Activated CD8-positive, alpha-beta memory T cell treated with anti-CD3 and anti-CD28 coated beads, Interleukin-2, amount 10 ng/mL, durations not matched to agents 7 days and 5 days (primary cell): ENCODE measurements at regions not wholly inside any gene's neighbourhood (a gene's known extent, or its start where the extent isn't known, plus 50 kb on each side); places are given as distances from the start of the nearest gene placed in this dataset. TPM values are rescaled to one million over a fixed set of nuclear protein-coding genes. Genes with fewer than 3 reads are reported as not detected.

ENCODE experiments used
- ATAC-seq: fragments of 150-1000 bp; cut with Tn5 transposase; one replicate; pipeline ENCODE4 v1.10.0; 2021; ENCODE audit warnings: moderate library complexity
- CTCF ChIA-PET: fragments of 350-600 bp; sonication (Branson Sonifier 250); formaldehyde crosslinking; loops from one replicate; lab custom pipeline; 2021; ENCODE audit warnings: antibody characterized with exemption; lab: Charles Lee
- DNase-seq: peaks from one replicate; pipeline ENCODE4 v3.0.0-alpha.2; 2020
- H3K27ac Mint-ChIP-seq: one replicate; pipeline ENCODE4 v1.8.0; 2021; ENCODE audit warnings: mild to moderate bottlenecking, mixed read lengths
- H3K27me3 Mint-ChIP-seq: one replicate; pipeline ENCODE4 v1.8.0; 2021; ENCODE audit warnings: mixed read lengths
- H3K36me3 Mint-ChIP-seq: one replicate; pipeline ENCODE4 v1.8.0; 2021; ENCODE audit warnings: mild to moderate bottlenecking, mixed read lengths
- H3K4me1 Mint-ChIP-seq: one replicate; pipeline ENCODE4 v1.8.0; 2021; ENCODE audit warnings: mixed read lengths
- H3K4me3 Mint-ChIP-seq: one replicate; pipeline ENCODE4 v1.8.0; 2021; ENCODE audit warnings: mild to moderate bottlenecking, moderate library complexity, mixed read lengths
- H3K9me3 Mint-ChIP-seq: one replicate; pipeline ENCODE4 v1.8.0; 2022; ENCODE audit warnings: low read depth, mixed read lengths
- microRNA-seq: library from miRNA; unstranded; fragments of <30 nt; microRNA quantifications from one replicate; pipeline ENCODE4 v1.2.0, GENCODE V29; 2022

GRCh38 chr11:11691296-11692151 is 69.7 kb upstream of the GALNT18 start:
- H3K4me1 Mint-ChIP-seq, result no peaks in the 10 kb centered on the region
- H3K36me3 Mint-ChIP-seq, result no peaks in the 10 kb centered on the region
- CTCF ChIA-PET, result no interaction called here
- no peak overlapping the region for H3K4me3 Mint-ChIP-seq
- ATAC-seq, result no peak
- no peak overlapping the region for H3K27ac Mint-ChIP-seq
- no peaks in the 10 kb centered on the region for H3K9me3 Mint-ChIP-seq
- H3K27me3 Mint-ChIP-seq, result peaks cover 24% of the 10 kb centered on the region
- DNase-seq, result no peak

GRCh38 chr11:11681536-11681935 is 59.7 kb upstream of the GALNT18 start:
- peaks cover 29% of the 10 kb centered on the region for H3K27me3 Mint-ChIP-seq
- CTCF ChIA-PET, result no interaction called here

DNA sequence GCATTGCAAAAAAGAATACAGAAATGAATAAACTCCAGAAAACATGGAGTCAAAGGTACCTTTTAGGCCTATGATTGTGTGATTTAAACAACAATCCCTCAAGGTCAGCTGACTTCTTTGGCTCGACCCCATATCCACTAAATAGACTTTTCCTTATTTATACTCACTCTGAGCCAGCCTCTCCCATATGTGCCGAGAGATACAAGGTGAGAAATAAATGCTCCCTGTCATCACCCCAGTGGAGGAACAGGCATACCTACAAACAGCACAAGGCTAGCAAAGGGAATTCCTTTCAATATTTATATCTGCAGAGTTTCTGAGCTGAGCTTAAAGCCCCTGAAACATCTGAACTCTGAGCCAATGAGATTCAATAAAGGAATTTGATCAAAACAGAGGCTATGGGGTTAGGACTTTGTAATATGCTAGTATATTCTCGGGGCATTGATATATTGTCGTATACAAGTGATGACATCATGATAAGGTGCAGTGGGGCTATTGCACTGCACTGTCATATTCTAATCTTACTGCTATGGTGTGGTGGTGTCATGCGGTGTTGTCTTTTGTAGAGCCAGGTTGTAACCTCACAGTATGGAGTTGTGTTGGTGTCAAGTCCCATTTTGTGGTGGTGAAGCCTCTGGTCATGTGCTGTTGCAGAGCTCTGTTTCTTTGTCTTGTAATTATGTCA is 56.0 kb upstream of the GALNT18 start:
- H3K27me3 Mint-ChIP-seq, result peaks cover 22% of the 10 kb centered on the region
- H3K4me3 Mint-ChIP-seq, result no peak overlapping the region
- DNase-seq, result no peak
- no peaks in the 10 kb centered on the region for H3K36me3 Mint-ChIP-seq
- no peak for ATAC-seq
- H3K27ac Mint-ChIP-seq, result no peak overlapping the region
- H3K4me1 Mint-ChIP-seq, result no peaks in the 10 kb centered on the region
- no peaks in the 10 kb centered on the region for H3K9me3 Mint-ChIP-seq
- CTCF ChIA-PET, result no interaction called here

More at GRCh38 chr11:11681536-11681935, 59.7 kb upstream of the GALNT18 start:
- H3K4me3 Mint-ChIP-seq, result no peak overlapping the region
- no peak for DNase-seq
- ATAC-seq, result no peak
- no peaks in the 10 kb centered on the region for H3K9me3 Mint-ChIP-seq
- no peaks in the 10 kb centered on the region for H3K4me1 Mint-ChIP-seq
- H3K27ac Mint-ChIP-seq, result no peak overlapping the region
- no peaks in the 10 kb centered on the region for H3K36me3 Mint-ChIP-seq

DNA sequence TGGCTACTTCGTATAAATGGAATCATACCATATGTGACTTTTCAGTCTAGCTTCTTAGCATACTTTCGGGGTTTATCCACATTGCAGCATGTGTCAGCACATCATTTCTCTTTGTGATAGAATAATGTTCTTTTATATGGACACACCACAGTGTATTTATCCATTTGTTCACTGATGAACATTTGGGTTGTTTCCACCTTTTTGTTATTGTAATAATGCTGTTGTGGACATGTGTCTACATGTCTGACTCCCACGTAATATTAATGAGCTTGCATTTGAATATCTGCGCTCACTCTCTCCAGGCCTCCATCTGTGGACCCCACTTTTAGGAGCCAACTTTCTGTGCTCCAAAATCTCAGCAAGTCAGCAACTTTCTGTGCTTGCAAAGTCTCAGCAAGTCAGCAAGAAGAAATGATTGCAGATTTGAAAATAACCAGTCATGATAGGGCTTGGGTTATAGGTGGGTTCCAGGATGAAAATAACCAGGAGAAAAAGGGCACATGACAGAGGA is 53.9 kb upstream of the GALNT18 start:
- CTCF ChIA-PET, result no interaction called here
- Mint-ChIP-seq H3K27me3 (peaks cover 11% of the 10 kb centered on the region), H3K27ac (no peak overlapping the region)

DNA sequence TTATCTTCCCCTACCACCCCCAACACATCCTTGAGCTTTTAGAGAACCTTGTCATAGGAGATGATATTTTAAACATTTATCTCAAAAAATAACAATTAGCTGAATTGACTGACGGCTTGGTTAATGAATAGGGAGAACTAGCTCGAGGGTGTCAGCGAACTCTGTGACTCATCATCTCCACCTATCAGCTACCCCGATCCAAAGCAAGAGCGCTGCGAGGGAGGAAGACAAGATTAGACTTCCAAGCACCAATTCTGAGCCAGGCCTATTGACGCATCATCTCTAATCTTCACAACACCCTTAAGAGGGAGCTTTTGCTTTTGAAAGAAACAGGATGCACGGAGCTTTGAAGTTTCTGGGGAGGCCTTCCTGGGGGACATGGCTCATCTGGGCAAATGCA is 51.0 kb upstream of the GALNT18 start:
- H3K4me1 Mint-ChIP-seq, result no peaks in the 10 kb centered on the region
- CTCF ChIA-PET, result no interaction called here
- no peaks in the 10 kb centered on the region for H3K36me3 Mint-ChIP-seq
- H3K27me3 Mint-ChIP-seq, result peaks cover 10% of the 10 kb centered on the region
- H3K9me3 Mint-ChIP-seq, result no peaks in the 10 kb centered on the region
- no peak overlapping the region for H3K27ac Mint-ChIP-seq
- DNase-seq (no peak), ATAC-seq (no peak)
- no peak overlapping the region for H3K4me3 Mint-ChIP-seq

More for the DNA sequence above, 53.9 kb upstream of the GALNT18 start:
- Mint-ChIP-seq H3K4me1 (no peaks in the 10 kb centered on the region), H3K4me3 (no peak overlapping the region), H3K9me3 (no peaks in the 10 kb centered on the region), H3K36me3 (no peaks in the 10 kb centered on the region)
- ATAC-seq (no peak), DNase-seq (no peak)

DNA sequence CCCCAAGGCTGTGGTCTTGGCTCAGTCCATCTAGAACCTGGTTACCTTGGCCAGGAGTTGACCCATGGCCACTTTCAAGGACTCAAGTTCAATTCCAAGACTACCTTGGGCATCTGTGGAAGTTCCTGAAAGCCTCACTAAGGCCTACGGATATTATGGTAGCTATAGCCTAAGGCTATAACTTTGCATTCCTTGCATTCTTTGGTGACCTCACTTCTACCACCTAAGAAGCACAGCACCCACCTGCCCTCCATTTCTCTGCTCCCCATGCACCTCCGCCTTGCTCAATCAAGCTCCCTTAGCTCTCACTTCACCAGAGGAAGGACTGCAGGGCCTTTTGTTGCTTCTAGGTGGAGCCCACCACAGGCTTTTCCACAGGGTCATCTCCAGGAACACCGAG is 50.3 kb upstream of the GALNT18 start:
- H3K4me1 Mint-ChIP-seq, result no peaks in the 10 kb centered on the region
- no peaks in the 10 kb centered on the region for H3K36me3 Mint-ChIP-seq
- CTCF ChIA-PET, result no interaction called here
- H3K9me3 Mint-ChIP-seq, result no peaks in the 10 kb centered on the region
- DNase-seq (no peak), ATAC-seq (no peak)
- peaks cover 16% of the 10 kb centered on the region for H3K27me3 Mint-ChIP-seq
- H3K27ac Mint-ChIP-seq, result no peak overlapping the region
- no peak overlapping the region for H3K4me3 Mint-ChIP-seq

Small RNA genes in the stretch of these regions (microRNA-seq; reads per million reads assigned to microRNA genes)
- not detected for gene MIR8070
